HepG2 (cell line): ENCODE measurements at regions not wholly inside any gene's neighbourhood (a gene's known extent, or its start where the extent isn't known, plus 50 kb on each side); places are given as distances from the start of the nearest gene placed in this dataset.

Experiments
- ZNF207 ChIP-seq: fragments of 450-650 bp; IDR thresholded peaks from 2 replicates; pipeline ENCODE4 v1.6.1; 2016; ENCODE audit warnings: antibody characterized with exemption, borderline replicate concordance
- ZNF589 ChIP-seq: sonication (generic); formaldehyde crosslinking; conservative IDR thresholded peaks from 2 replicates; pipeline ENCODE4 v1.8.0; 2022; ENCODE audit warnings: mild to moderate bottlenecking, moderate library complexity, missing genetic modification reagents
- ZNF703 ChIP-seq: sonication (generic); formaldehyde crosslinking; IDR thresholded peaks from 2 replicates; pipeline ENCODE4 v1.5.1; 2020; ENCODE audit warnings: missing genetic modification reagents, mild to moderate bottlenecking, moderate library complexity, borderline replicate concordance

- no peak for TF ChIP-seq ZNF703 (CRISPR knock-in tag)
- TF ChIP-seq ZNF207, result no peak
- 0 out of 2 replicates have a peak, but pooled peaks have one; percentile 9 for TF ChIP-seq ZNF589 (CRISPR knock-in tag)
Measured at GRCh38 chr6:26284537-26285142, 80.4 kb upstream of the BTN3A2 start.
